Large intestine (tissue), 3 donors: ENCODE measurements at regions not wholly inside any gene's neighbourhood (a gene's known extent, or its start where the extent isn't known, plus 50 kb on each side); places are given as distances from the start of the nearest gene placed in this dataset.

Source experiments
- DNase-seq, 2 donors: peaks; one replicate each; pipeline versions ENCODE4 v3.0.0 to v3.0.0-alpha.2; 2013
- H3K27ac ChIP-seq: one replicate; pipeline ENCODE4 v1.5.1; 2013; ENCODE audit warnings: low read length
- H3K27me3 ChIP-seq: 2 replicates; pipeline ENCODE4 v1.6.1; 2013; ENCODE audit warnings: low read length; ENCODE audit not compliant: control insufficient read depth, insufficient read depth
- H3K36me3 ChIP-seq: 2 replicates; pipeline ENCODE4 v1.6.1; 2013; ENCODE audit warnings: low read length; ENCODE audit not compliant: control insufficient read depth, insufficient read depth
- H3K4me1 ChIP-seq: one replicate; pipeline ENCODE4 v1.6.1; 2013; ENCODE audit warnings: low read length; ENCODE audit not compliant: control insufficient read depth, insufficient read depth
- H3K4me3 ChIP-seq: one replicate; pipeline ENCODE4 v1.5.1; 2013; ENCODE audit warnings: low read length
- H3K9me3 ChIP-seq: one replicate; pipeline ENCODE4 v1.6.1; 2013; ENCODE audit warnings: mild to moderate bottlenecking, low read depth, low read length, moderate library complexity; ENCODE audit not compliant: control insufficient read depth
- WGBS: methylation state at CpG from one replicate; pipeline ENCODE4 v1.1.5; 2013; ENCODE audit warnings: low lambda C conversion rate; ENCODE audit not compliant: insufficient coverage; 5-methylcytosine and 5-hydroxymethylcytosine counted together

DNA sequence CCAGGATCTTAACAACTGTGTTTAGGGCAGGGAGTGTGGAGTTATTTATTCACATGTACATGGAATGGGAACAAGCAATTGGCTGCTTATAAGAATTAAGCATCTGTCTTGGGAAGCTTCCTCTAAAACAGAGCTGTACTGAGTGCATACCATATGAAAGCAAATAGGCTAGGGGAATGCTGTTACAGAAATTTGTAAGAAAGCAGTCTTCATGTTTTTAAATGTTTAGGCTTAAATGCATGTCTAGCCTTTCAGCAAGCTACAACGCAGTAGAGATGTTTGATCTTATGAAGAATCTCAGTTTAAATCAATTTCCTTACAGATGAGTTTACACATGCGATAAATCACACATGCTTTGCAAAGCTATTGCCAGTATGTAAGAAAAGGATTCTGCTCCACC is 123.1 kb upstream of the MID1 start:
- no peak for DNase-seq
- no peak overlapping the region for H3K4me3 ChIP-seq
- no CpG with 5 or more reads among the region's 2 CpGs for WGBS
- no peaks in the 10 kb centered on the region for H3K9me3 ChIP-seq
- no peaks in the 10 kb centered on the region for H3K36me3 ChIP-seq
- no peak overlapping the region for H3K27ac ChIP-seq
- no peaks in the 10 kb centered on the region for H3K27me3 ChIP-seq
- no peaks in the 10 kb centered on the region for H3K4me1 ChIP-seq

DNA sequence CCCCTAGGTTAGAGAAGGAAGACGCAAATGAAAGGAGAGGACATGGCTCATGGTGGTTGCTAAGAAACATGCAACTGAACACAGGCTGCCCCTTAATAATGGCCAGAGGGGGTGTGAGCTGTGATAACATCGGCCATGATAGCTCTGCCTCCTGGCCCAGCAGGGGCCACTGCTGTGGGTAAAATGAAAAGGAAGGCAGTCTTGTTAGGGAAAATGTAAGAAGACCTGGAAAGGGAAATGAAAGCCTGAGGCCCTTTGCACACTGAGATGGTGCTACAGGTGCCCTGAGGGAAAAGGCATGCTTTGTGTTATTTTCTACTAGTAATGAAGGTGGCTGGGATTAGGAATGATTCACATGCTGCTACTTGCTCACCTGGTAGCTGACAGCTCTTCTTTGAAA is 123.6 kb upstream of the MID1 start:
- Histone ChIP-seq H3K4me1 (no peaks in the 10 kb centered on the region), H3K4me3 (no peak overlapping the region), H3K36me3 (no peaks in the 10 kb centered on the region), H3K27ac (no peak overlapping the region), H3K27me3 (no peaks in the 10 kb centered on the region), H3K9me3 (no peaks in the 10 kb centered on the region)
- no peak for DNase-seq
- no CpG with 5 or more reads among the region's 2 CpGs for WGBS

DNA sequence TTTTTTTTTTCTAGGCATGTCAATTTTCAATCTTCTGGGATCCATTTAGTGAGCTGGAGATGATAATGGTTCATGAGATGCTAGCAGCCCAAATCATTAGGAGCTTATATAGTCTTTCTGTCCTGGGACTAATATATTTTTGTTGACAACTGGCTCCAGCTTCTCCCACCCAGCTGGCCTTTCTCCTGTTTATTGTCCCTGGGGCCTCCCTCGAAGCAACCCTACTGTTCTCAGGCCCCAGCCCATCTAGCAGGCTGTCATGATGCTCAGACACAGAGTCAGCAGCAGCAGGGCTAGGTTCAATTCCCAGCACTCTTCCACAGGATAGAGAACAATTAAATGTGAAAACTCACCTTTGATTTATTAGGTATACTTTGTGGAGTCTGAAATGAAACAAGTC is 127.6 kb upstream of the MID1 start:
- no CpG with 5 or more reads among the region's 1 CpG for WGBS
- Histone ChIP-seq H3K4me3 (no peak overlapping the region), H3K9me3 (no peaks in the 10 kb centered on the region), H3K27me3 (no peaks in the 10 kb centered on the region), H3K27ac (no peak overlapping the region), H3K4me1 (no peaks in the 10 kb centered on the region), H3K36me3 (no peaks in the 10 kb centered on the region)
- DNase-seq, result no peak

DNA sequence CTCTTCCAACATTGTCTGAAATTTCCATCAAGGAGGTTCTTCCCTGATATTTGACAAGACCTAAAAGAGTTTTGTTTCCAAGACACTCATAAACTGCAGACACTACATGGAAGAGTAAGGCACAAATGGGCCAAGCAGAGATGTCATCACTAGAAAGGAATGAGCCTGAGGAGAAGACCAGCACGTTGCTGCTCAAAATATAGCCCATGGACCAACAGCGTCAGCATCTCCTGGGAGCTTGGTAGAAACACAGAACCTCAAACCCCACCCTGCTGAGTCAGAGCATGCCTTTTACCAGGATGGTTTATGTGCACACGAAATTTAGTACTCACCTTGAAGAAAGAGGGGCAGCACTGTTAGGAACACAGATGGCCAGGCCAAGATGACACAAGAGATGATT is 128.7 kb upstream of the MID1 start:
- H3K27me3 ChIP-seq, result no peaks in the 10 kb centered on the region
- H3K4me3 ChIP-seq, result no peak overlapping the region
- no peaks in the 10 kb centered on the region for H3K36me3 ChIP-seq
- no peaks in the 10 kb centered on the region for H3K9me3 ChIP-seq
- no peaks in the 10 kb centered on the region for H3K4me1 ChIP-seq
- H3K27ac ChIP-seq, result no peak overlapping the region
- WGBS, result no CpG with 5 or more reads among the region's 3 CpGs
- no peak for DNase-seq

DNA sequence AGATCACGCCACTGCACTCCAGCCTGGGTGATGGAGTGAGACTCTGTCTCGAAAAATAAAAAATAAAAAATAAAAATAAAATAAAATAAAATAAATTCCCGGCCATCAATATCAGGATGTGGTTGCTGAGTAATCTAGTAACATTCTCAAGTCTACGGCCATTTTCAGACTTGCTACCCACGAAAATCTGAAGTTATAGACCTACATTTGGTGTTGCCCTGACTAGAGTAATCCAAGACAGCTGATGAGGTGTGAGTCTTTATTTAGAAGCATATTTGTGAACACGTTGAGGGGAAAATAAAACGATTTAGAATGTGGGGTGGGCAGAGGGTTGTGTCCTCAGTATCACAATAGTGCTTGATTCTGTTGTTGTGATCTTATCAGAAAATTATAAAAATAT is 130.2 kb upstream of the MID1 start:
- H3K4me1 ChIP-seq, result no peaks in the 10 kb centered on the region
- WGBS, result 100% methylated on average over 2 of the region's 7 CpGs
- no peaks in the 10 kb centered on the region for H3K36me3 ChIP-seq
- no peaks in the 10 kb centered on the region for H3K9me3 ChIP-seq
- DNase-seq, result no peak
- no peak overlapping the region for H3K27ac ChIP-seq
- H3K4me3 ChIP-seq, result no peak overlapping the region
- H3K27me3 ChIP-seq, result no peaks in the 10 kb centered on the region

DNA sequence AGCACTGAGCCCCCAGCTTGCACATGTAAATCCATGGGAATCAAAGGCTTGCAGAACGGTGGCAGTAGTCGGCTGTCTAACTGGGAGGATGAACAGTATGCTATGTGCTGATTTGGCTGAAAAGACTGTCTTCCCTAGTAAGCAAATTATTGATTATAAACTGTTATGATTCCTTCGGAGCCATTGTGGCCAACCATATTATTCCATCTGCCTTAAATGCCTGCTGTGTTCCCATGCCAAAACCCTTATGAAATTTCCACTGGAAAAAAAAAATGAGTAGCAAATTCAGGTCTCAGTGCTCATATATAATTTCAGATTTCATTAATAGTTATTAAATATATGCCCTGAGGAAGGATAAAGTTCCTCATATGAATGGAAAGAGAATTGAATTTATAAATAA is 132.7 kb upstream of the MID1 start:
- WGBS, result no CpG with 5 or more reads among the region's 3 CpGs
- H3K27me3 ChIP-seq, result no peaks in the 10 kb centered on the region
- H3K4me1 ChIP-seq, result peaks cover 3% of the 10 kb centered on the region
- no peak overlapping the region for H3K4me3 ChIP-seq
- H3K9me3 ChIP-seq, result no peaks in the 10 kb centered on the region
- H3K36me3 ChIP-seq, result no peaks in the 10 kb centered on the region
- H3K27ac ChIP-seq, result no peak overlapping the region
- no peak for DNase-seq

DNA sequence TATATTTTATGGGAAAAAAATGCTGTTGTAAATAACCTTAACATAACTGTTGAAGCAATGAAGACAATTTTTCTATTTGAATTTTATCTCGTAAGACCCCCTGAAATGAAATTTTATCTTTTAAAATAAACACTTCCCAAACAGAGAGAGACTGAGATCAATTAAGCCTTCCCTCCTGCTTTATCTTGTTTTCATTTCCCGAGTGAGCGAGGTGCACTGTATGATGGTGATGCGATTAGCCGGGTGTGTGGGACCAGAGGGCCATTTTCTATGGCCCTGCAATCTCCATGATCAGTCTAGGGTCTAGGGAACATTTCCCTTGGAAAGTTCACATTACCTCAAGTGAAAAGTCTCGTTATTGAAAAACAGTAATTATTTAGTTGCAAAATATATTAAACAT is 134.1 kb upstream of the MID1 start:
- Histone ChIP-seq H3K27ac (no peak overlapping the region), H3K9me3 (no peaks in the 10 kb centered on the region), H3K27me3 (no peaks in the 10 kb centered on the region), H3K4me1 (peaks cover 3% of the 10 kb centered on the region), H3K4me3 (no peak overlapping the region), H3K36me3 (no peaks in the 10 kb centered on the region)
- DNase-seq, result no peak
- no CpG with 5 or more reads among the region's 6 CpGs for WGBS

DNA sequence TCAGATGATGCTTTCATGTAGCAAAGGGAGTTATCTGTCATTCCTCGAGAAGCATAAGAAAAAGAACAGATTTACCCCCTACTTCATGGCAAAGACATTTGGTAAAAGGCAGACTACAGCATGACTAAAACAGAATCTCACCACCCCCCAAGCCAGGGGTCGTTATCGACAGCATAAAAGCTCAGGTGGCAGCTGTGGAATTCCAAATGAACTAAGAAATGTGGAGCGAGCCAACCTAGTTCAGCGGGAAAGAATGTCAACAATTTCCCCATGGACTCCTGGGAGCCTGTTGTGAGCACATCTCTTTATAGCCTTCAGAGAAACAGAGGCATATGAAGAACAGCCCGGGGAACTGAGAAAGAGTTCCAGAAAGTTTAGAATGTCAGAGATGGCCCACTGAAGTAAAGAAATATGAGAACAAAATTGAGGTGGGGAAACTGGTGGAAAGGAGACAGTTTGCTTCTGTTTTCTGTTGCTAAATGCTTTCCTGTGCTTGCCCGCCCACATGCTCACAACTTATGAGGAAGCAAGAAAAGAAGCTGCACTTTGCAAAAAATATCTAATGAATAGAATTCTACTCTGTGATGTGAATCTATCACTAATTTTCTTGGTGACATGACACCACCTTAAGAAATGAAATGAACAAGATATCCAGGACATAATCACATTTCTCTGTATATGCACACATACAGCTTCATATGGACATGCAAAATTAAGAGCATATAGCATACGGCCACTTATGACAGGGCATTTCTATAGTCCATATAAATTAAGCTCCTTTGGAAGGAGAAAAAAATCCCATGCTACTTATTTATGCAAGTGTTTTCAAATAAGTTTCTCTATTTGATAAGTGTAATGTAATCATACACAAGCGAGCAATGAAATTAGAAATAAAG is 135.3 kb upstream of the MID1 start:
- Histone ChIP-seq H3K9me3 (no peaks in the 10 kb centered on the region), H3K36me3 (no peaks in the 10 kb centered on the region), H3K4me1 (peaks cover 3% of the 10 kb centered on the region), H3K27ac (no peak overlapping the region), H3K27me3 (no peaks in the 10 kb centered on the region), H3K4me3 (no peak overlapping the region)
- 80% methylated on average over 1 of the region's 9 CpGs for WGBS
- no peak for DNase-seq

DNA sequence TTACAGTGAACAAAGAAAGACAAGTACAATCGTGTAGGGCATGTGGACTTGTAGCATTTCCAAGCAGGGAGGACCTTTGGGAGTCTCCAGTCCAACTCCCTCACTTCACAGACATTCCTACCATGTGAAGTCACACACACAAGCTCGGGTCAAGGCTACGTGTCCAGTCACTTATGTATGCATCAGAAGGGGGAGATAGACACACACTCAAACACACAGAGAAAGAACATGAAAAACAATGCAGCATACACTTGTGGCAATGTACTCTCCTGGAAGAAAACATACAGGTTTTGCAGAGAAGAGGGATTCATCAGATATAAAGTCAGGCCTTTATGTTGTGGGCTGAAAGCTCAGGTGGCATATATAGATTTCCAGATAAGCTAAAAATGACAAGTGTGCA is 136.1 kb upstream of the MID1 start:
- no peak overlapping the region for H3K4me3 ChIP-seq
- peak; percentile 19 to 41 for DNase-seq
- no peaks in the 10 kb centered on the region for H3K36me3 ChIP-seq
- peaks cover 3% of the 10 kb centered on the region for H3K4me1 ChIP-seq
- no CpG with 5 or more reads among the region's 3 CpGs for WGBS
- H3K27ac ChIP-seq, result no peak overlapping the region
- H3K27me3 ChIP-seq, result no peaks in the 10 kb centered on the region
- H3K9me3 ChIP-seq, result no peaks in the 10 kb centered on the region

DNA sequence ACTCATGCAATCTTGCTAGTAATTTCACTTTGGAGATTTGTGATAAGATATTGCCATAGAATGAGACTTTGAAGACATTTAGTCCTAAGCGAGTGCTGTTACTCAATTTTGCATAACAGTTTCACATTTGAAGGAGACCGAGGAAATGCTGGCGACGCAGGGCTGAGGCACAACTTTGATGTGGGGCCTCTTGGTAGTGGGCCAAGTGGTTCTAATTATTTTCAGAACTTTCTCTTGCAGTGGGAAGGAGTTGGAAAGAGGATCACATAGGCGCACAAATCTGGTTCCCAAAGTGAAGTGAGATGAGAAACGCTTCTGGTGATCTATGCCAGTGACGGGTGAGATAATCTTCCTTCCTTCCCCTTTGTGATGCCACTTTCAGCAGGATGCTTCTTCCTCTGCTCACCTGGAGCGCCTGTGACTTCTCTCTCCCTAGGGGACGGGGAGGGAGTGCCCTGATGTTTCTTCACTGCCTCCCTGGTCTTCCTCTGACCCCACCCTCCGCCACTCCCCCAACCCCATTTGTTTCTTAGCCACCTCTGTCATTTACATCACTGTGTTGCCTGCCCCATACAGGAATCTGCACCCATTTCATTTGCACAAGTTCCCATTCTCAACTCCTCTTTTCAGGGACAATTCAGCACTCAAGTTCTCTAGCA is 138.9 kb upstream of the MID1 start:
- H3K4me1 ChIP-seq, result peaks cover 3% of the 10 kb centered on the region
- no peaks in the 10 kb centered on the region for H3K9me3 ChIP-seq
- no peaks in the 10 kb centered on the region for H3K27me3 ChIP-seq
- H3K36me3 ChIP-seq, result no peaks in the 10 kb centered on the region
- DNase-seq, result no peak
- WGBS, result no CpG with 5 or more reads among the region's 10 CpGs
- no peak overlapping the region for H3K27ac ChIP-seq
- H3K4me3 ChIP-seq, result no peak overlapping the region

DNA sequence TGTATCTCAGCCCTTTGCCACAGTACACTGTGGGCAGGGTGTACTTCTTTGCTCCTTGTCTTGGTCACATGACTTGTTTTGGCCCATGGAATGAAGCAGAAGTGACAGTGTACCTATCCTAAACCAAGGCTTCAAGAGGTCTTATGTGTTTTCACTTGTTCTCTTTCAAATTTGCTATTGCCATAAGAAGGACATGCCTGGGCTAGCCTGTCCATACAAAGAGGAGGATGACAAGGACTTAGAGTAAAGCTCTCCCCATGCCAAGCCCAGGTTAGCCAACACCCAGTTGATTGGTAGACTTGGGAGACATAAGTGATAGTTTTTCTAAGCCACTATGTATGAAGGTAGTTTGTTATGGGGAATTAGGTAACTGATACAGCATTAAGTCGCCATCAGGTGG is 141.1 kb upstream of the MID1 start:
- no peak for DNase-seq
- no peak overlapping the region for H3K4me3 ChIP-seq
- peaks cover under 1% of the 10 kb centered on the region for H3K4me1 ChIP-seq
- WGBS, result no CpG with 5 or more reads among the region's 1 CpG
- H3K36me3 ChIP-seq, result no peaks in the 10 kb centered on the region
- H3K9me3 ChIP-seq, result no peaks in the 10 kb centered on the region
- H3K27me3 ChIP-seq, result no peaks in the 10 kb centered on the region
- no peak overlapping the region for H3K27ac ChIP-seq
